Naive thymus-derived CD8-positive, alpha-beta T cell (primary cell): ENCODE measurements at regions not wholly inside any gene's neighbourhood (a gene's known extent, or its start where the extent isn't known, plus 50 kb on each side); places are given as distances from the start of the nearest gene placed in this dataset.

ENCODE experiments used
- ATAC-seq, 2 donors: fragments of 150-1000 bp; cut with Tn5 transposase in 1 of 2; sonication (Bioruptor Pico), chemical (Tn5 transposase) in 1 of 2; 1 replicate in 1 of 2; 2 replicates in 1 of 2; pipeline ENCODE4 v1.10.0; 2021; ENCODE audit warnings: mild to moderate bottlenecking in 2 of 2, moderate library complexity in 2 of 2
- POLR2A ChIA-PET: fragments of 350-600 bp; sonication (Branson Sonifier 250); formaldehyde crosslinking; loops from one replicate; lab custom pipeline; 2021; ENCODE audit warnings: antibody characterized with exemption; lab: Charles Lee
- DNase-seq, 10 donors: peaks; one replicate each; pipeline versions ENCODE4 v3.0.0 to v3.0.0-alpha.2; 2020 to 2022
- H3K27ac Mint-ChIP-seq, 10 donors: one replicate each; pipeline ENCODE4 v1.8.0; 2020 to 2022; ENCODE audit warnings: mild to moderate bottlenecking in 10 of 10, mixed read lengths in 10 of 10, moderate library complexity in 4 of 10, inconsistent platforms in 1 of 10
- H3K27me3 Mint-ChIP-seq, 5 donors: one replicate each; pipeline ENCODE4 v1.8.0; 2021 to 2022; ENCODE audit warnings: mixed read lengths in 5 of 5
- H3K36me3 Mint-ChIP-seq, 3 donors: one replicate each; pipeline ENCODE4 v1.8.0; 2020 to 2022; ENCODE audit warnings: mixed read lengths in 3 of 3, mild to moderate bottlenecking in 2 of 3, inconsistent platforms in 1 of 3
- H3K4me1 Mint-ChIP-seq, 4 donors: one replicate each; pipeline ENCODE4 v1.8.0; 2021 to 2022; ENCODE audit warnings: mixed read lengths in 4 of 4
- H3K4me3 Mint-ChIP-seq, 10 donors: one replicate each; pipeline ENCODE4 v1.8.0; 2020 to 2022; ENCODE audit warnings: mild to moderate bottlenecking in 10 of 10, mixed read lengths in 10 of 10, moderate library complexity in 6 of 10, inconsistent platforms in 1 of 10
- H3K9me3 Mint-ChIP-seq, 9 donors: one replicate each; pipeline ENCODE4 v1.8.0; 2020 to 2022; ENCODE audit warnings: mixed read lengths in 9 of 9, mild to moderate bottlenecking in 3 of 9, inconsistent platforms in 1 of 9, moderate library complexity in 1 of 9

- H3K4me3 Mint-ChIP-seq = no peak overlapping the region
- no peak overlapping the region for H3K27ac Mint-ChIP-seq
- POLR2A ChIA-PET = no interaction called here
- H3K4me1 Mint-ChIP-seq = no peaks in the 10 kb centered on the region
- no peak for DNase-seq
- H3K9me3 Mint-ChIP-seq = no peaks in the 10 kb centered on the region
- peaks cover 0 to 26% (median 0%) of the 10 kb centered on the region in 5 donors for H3K27me3 Mint-ChIP-seq
- no peak for ATAC-seq
- H3K36me3 Mint-ChIP-seq = no peaks in the 10 kb centered on the region
These were observed 220.8 kb upstream of the UBE2E3 start for GRCh38 chr2:180759631-180760030.

- H3K27ac Mint-ChIP-seq = no peak overlapping the region
- H3K4me1 Mint-ChIP-seq = no peaks in the 10 kb centered on the region
- no peaks in the 10 kb centered on the region for H3K9me3 Mint-ChIP-seq
- DNase-seq = no peak
- H3K27me3 Mint-ChIP-seq = peaks cover 0 to 11% (median 2%) of the 10 kb centered on the region in 5 donors
- H3K36me3 Mint-ChIP-seq = no peaks in the 10 kb centered on the region
- no peak for ATAC-seq
- H3K4me3 Mint-ChIP-seq = no peak overlapping the region
- POLR2A ChIA-PET = no interaction called here
These were observed 226.3 kb upstream of the UBE2E3 start for GRCh38 chr2:180753809-180754761.

DNA sequence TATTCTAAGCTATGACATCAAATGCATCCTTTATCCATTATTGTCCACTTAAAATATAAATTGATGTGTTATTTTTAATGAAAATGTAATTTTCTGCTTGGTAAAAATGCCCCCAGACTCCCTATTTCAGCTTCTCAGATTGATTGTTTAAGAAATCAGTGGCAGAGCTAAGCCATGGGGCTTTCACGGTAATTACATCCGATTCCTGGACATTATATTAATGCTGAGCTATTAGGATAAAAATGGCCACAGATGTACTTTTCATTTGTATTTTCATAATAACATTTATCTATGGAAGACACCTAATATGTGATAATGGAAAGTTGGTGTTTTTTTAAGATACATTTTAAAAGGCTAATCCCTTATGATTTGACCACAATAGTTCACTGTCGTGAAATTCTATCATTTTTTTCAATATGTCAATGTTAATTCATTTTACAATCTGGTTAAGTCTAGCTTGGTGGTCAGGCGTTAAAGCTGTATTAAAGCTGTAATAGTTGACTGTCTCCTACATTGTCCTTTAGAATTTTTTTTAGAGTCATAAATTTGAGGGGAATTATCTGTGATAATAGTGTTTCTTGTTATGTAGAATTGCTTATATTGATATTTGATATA is 229.0 kb upstream of the UBE2E3 start:
- H3K4me3 Mint-ChIP-seq = no peak overlapping the region
- H3K27ac Mint-ChIP-seq = no peak overlapping the region
- H3K27me3 Mint-ChIP-seq = peaks cover 0 to 14% (median 3%) of the 10 kb centered on the region in 5 donors
- ATAC-seq = no peak
- no peak for DNase-seq
- no peaks in the 10 kb centered on the region for H3K4me1 Mint-ChIP-seq
- no peaks in the 10 kb centered on the region for H3K36me3 Mint-ChIP-seq
- no peaks in the 10 kb centered on the region for H3K9me3 Mint-ChIP-seq
- POLR2A ChIA-PET = no interaction called here

- DNase-seq (no peak), ATAC-seq (no peak)
- no peaks in the 10 kb centered on the region for H3K36me3 Mint-ChIP-seq
- H3K9me3 Mint-ChIP-seq = no peaks in the 10 kb centered on the region
- H3K4me1 Mint-ChIP-seq = no peaks in the 10 kb centered on the region
- no peak overlapping the region for H3K27ac Mint-ChIP-seq
- no peak overlapping the region for H3K4me3 Mint-ChIP-seq
- POLR2A ChIA-PET = no interaction called here
- H3K27me3 Mint-ChIP-seq = peaks cover 2 to 17% (median 5%) of the 10 kb centered on the region in 5 donors
These were observed 232.7 kb upstream of the UBE2E3 start for GRCh38 chr2:180747728-180748127.

- no peak for DNase-seq
- no peak overlapping the region for H3K4me3 Mint-ChIP-seq
- no peaks in the 10 kb centered on the region for H3K4me1 Mint-ChIP-seq
- H3K36me3 Mint-ChIP-seq = no peaks in the 10 kb centered on the region
- H3K27ac Mint-ChIP-seq = no peak overlapping the region
- peaks cover 2 to 14% (median 9%) of the 10 kb centered on the region in 5 donors for H3K27me3 Mint-ChIP-seq
- POLR2A ChIA-PET = no interaction called here
- no peak for ATAC-seq
- peaks cover 0 to 2% (median 0%) of the 10 kb centered on the region in 9 donors for H3K9me3 Mint-ChIP-seq
These were observed 237.0 kb upstream of the UBE2E3 start for GRCh38 chr2:180743401-180743800.

DNA sequence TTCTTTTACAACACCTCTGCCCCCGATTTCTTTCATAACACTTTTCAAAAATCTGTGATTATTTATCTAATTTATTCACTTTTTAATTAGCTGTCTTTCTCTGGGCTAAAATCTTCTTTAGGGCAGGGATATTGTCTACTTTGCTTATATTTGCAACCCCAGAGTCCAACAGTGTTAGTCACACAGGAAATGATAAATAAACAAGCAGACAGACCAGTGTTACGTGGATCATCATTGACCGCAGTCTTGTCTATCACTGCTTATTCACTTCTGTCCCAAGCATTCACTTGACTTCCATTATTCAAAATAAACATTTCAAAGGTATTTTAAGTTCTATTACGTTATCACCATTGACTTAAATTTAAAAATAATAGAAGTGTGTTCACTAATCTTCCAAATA is 237.6 kb upstream of the UBE2E3 start:
- POLR2A ChIA-PET = no interaction called here
- Mint-ChIP-seq H3K4me3 (no peak overlapping the region), H3K27ac (no peak overlapping the region), H3K27me3 (peaks cover 4 to 14% (median 8%) of the 10 kb centered on the region in 5 donors), H3K4me1 (no peaks in the 10 kb centered on the region), H3K36me3 (no peaks in the 10 kb centered on the region), H3K9me3 (peaks cover 0 to 2% (median 0%) of the 10 kb centered on the region in 9 donors)
- no peak for DNase-seq
- ATAC-seq = no peak

GRCh38 chr2:180739070-180739469 is 241.3 kb upstream of the UBE2E3 start:
- H3K9me3 Mint-ChIP-seq = peaks cover 0 to 2% (median 0%) of the 10 kb centered on the region in 9 donors
- ATAC-seq = no peak
- POLR2A ChIA-PET = no interaction called here

GRCh38 chr2:180735799-180736198 is 244.6 kb upstream of the UBE2E3 start:
- ATAC-seq (no peak), DNase-seq (no peak)
- Mint-ChIP-seq H3K9me3 (no peaks in the 10 kb centered on the region), H3K4me3 (no peak overlapping the region), H3K4me1 (no peaks in the 10 kb centered on the region), H3K27me3 (peaks cover 0 to 4% (median 2%) of the 10 kb centered on the region in 5 donors), H3K36me3 (no peaks in the 10 kb centered on the region), H3K27ac (no peak overlapping the region)
- POLR2A ChIA-PET = no interaction called here

More at GRCh38 chr2:180739070-180739469, 241.3 kb upstream of the UBE2E3 start:
- Mint-ChIP-seq H3K36me3 (no peaks in the 10 kb centered on the region), H3K4me1 (no peaks in the 10 kb centered on the region), H3K4me3 (no peak overlapping the region), H3K27ac (no peak overlapping the region), H3K27me3 (peaks cover 2 to 14% (median 6%) of the 10 kb centered on the region in 5 donors)
- no peak for DNase-seq

DNA sequence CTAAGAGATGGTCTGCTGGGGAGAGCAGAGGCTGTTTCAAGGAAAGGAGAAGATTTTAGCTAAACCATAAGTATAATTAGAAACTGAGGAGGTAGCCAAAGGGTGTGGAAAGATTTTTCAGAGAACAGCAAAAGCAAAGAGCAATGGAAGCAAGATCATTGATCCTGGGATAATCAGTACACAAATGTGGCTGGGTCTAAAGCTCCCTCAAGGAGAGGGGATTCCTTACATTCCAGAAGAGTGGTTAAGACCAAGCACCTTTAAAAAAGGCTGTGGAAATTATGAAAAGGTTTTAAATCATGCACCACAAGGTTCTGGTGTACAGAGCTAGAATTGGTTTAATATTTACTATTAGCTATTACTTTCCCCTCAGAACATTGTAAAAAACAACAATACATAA is 246.0 kb upstream of the UBE2E3 start:
- peaks cover 0 to 4% (median 2%) of the 10 kb centered on the region in 5 donors for H3K27me3 Mint-ChIP-seq
- DNase-seq (no peak), ATAC-seq (no peak)
- H3K27ac Mint-ChIP-seq = no peak overlapping the region
- no peak overlapping the region for H3K4me3 Mint-ChIP-seq
- POLR2A ChIA-PET = no interaction called here
- no peaks in the 10 kb centered on the region for H3K4me1 Mint-ChIP-seq
- no peaks in the 10 kb centered on the region for H3K9me3 Mint-ChIP-seq
- no peaks in the 10 kb centered on the region for H3K36me3 Mint-ChIP-seq

GRCh38 chr2:180733330-180733729 is 247.1 kb upstream of the UBE2E3 start:
- Mint-ChIP-seq H3K4me1 (no peaks in the 10 kb centered on the region), H3K27me3 (peaks cover 0 to 6% (median 4%) of the 10 kb centered on the region in 5 donors), H3K9me3 (no peaks in the 10 kb centered on the region), H3K27ac (no peak overlapping the region), H3K36me3 (no peaks in the 10 kb centered on the region), H3K4me3 (no peak overlapping the region)
- ATAC-seq (no peak), DNase-seq (no peak)
- POLR2A ChIA-PET = no interaction called here

DNA sequence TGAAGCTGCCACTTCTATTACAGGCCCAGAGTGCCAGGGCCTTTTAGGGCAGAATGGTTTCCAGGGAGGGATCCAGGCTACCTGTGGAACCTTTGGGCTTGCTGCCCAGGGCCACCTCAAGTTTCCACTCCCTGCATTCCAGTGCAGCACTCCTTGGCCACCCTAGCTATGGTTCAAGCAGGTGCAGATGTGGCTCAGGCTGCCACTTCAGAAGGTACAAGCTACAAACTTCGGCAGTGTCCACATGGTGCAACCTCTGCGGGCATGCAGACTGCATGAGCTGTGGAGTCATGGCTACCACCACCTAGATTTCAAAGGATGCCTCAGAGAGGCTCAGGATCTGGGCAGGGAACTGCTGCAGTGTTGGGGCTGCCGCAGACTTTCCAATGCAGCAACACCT is 248.1 kb upstream of the UBE2E3 start:
- Mint-ChIP-seq H3K27ac (no peak overlapping the region), H3K4me3 (no peak overlapping the region), H3K9me3 (no peaks in the 10 kb centered on the region), H3K36me3 (no peaks in the 10 kb centered on the region), H3K4me1 (no peaks in the 10 kb centered on the region), H3K27me3 (peaks cover 0 to 11% (median 4%) of the 10 kb centered on the region in 5 donors)
- DNase-seq (no peak), ATAC-seq (no peak)
- POLR2A ChIA-PET = no interaction called here

DNA sequence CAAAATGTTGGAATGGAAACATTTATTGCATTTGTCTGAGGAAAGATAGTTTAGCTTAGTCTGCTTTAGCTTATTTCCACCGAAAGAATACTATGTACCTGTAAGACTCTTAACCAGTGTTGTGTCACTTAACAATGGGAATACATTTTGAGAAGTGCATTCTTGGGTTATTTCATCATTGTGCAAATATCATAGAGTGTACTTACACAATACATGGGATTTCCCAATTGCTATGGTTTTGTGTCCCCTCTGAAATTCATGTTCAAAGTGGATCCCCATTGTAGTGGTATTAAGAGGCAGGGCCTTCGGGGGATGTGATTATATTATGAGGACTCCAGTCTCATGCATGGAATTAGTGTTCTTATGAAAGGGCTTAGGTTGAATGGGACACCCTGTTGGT is 249.4 kb upstream of the UBE2E3 start:
- Mint-ChIP-seq H3K27ac (no peak overlapping the region), H3K4me1 (no peaks in the 10 kb centered on the region), H3K27me3 (peaks cover 0 to 17% (median 4%) of the 10 kb centered on the region in 5 donors), H3K36me3 (no peaks in the 10 kb centered on the region), H3K9me3 (peaks cover 0 to 7% (median 0%) of the 10 kb centered on the region in 9 donors), H3K4me3 (no peak overlapping the region)
- POLR2A ChIA-PET = no interaction called here
- DNase-seq = no peak
- ATAC-seq = no peak

GRCh38 chr2:180728928-180729559 is 251.4 kb upstream of the UBE2E3 start:
- Mint-ChIP-seq H3K4me3 (no peak overlapping the region), H3K9me3 (peaks cover 0 to 8% (median 0%) of the 10 kb centered on the region in 9 donors), H3K27ac (no peak overlapping the region), H3K36me3 (no peaks in the 10 kb centered on the region), H3K27me3 (peaks cover 0 to 17% (median 4%) of the 10 kb centered on the region in 5 donors), H3K4me1 (no peaks in the 10 kb centered on the region)
- no peak for ATAC-seq
- POLR2A ChIA-PET = no interaction called here
- DNase-seq = no peak
